Transverse colon (tissue), 4 donors: ENCODE measurements at regions not wholly inside any gene's neighbourhood (a gene's known extent, or its start where the extent isn't known, plus 50 kb on each side); places are given as distances from the start of the nearest gene placed in this dataset.

ENCODE experiments used
- DNase-seq: peaks from one replicate; pipeline ENCODE4 v3.0.0-alpha.2; 2019
- H3K27ac ChIP-seq, 4 donors: fragments of 200-600 bp; sonication (generic); 2 replicates each; pipeline ENCODE4 v1.5.1; 2016 to 2018; ENCODE audit warnings: inconsistent platforms in 4 of 4
- H3K27me3 ChIP-seq: fragments of 200-600 bp; sonication (generic); 2 replicates; pipeline ENCODE4 v1.5.1; 2017; ENCODE audit warnings: inconsistent platforms
- H3K36me3 ChIP-seq, 4 donors: fragments of 200-600 bp; sonication (generic); 2 replicates each; pipeline ENCODE4 v1.5.1; 2017 to 2019; ENCODE audit warnings: inconsistent platforms in 4 of 4
- H3K4me1 ChIP-seq, 4 donors: fragments of 200-600 bp; sonication (generic); 2 replicates each; pipeline ENCODE4 v1.5.1; 2017 to 2020; ENCODE audit warnings: inconsistent platforms in 4 of 4
- H3K4me3 ChIP-seq, 4 donors: fragments of 200-600 bp; sonication (generic); 1 replicate in 1 of 4; 2 replicates in 3 of 4; pipeline versions ENCODE4 v1.5.1 to v1.6.1; 2017 to 2019; ENCODE audit warnings: inconsistent platforms in 4 of 4
- H3K9me3 ChIP-seq, 2 donors: fragments of 200-600 bp; sonication (generic); 2 replicates each; pipeline ENCODE4 v1.5.1; 2017 to 2019; ENCODE audit warnings: inconsistent platforms in 2 of 2
- EP300 ChIP-seq: sonication (generic); formaldehyde crosslinking; IDR thresholded peaks from one replicate; pipeline ENCODE4 v1.6.1; 2017; ENCODE audit warnings: antibody characterized with exemption, low read depth
- POLR2A ChIP-seq: fragments of 450-650 bp; IDR thresholded peaks from one replicate; pipeline ENCODE4 v1.6.1; 2016; ENCODE audit warnings: antibody characterized with exemption, mild to moderate bottlenecking, moderate library complexity
- POLR2AphosphoS5 ChIP-seq, 3 donors: sonication (generic); formaldehyde crosslinking; IDR thresholded peaks; one replicate each; pipeline ENCODE4 v1.6.1; 2016; ENCODE audit warnings: antibody characterized with exemption in 3 of 3
- WGBS, 2 donors: methylation state at CpG; one replicate each; pipeline ENCODE4 v1.1.5; 2018; ENCODE audit warnings: low coverage in 1 of 2; 5-methylcytosine and 5-hydroxymethylcytosine counted together
- in situ Hi-C, 4 donors: fragments of 200-750 bp; cut with MboI; loops; one replicate each; pipeline versions ENCODE4 v1.15.0 to v1.15.1; 2017; ENCODE audit warnings: low sequenced_read_pairs in 3 of 4, low pct_ligation_motif_present in 1 of 4, low pct_unique_long_range_greater_than_20kb in 1 of 4
- intact Hi-C: fragments of 100-400 bp; cut with DNase I; formaldehyde crosslinking; loops from one replicate; pipeline ENCODE4 v1.15.1; 2023; ENCODE audit warnings: low total_unique reads
- TF ChIP-seq, protein P1 (sequence below), 5 experiments: fragments of 200-600 bp in 3 of 5; fragments of 450-650 bp in 2 of 5; sonication (generic) in 3 of 5; IDR thresholded peaks; 1 replicate in 2 of 5; 2 replicates in 3 of 5; pipeline ENCODE4 v1.5.1; 2016 to 2017; ENCODE audit warnings: antibody characterized with exemption in 5 of 5, inconsistent platforms in 3 of 5, mild to moderate bottlenecking in 2 of 5, moderate library complexity in 1 of 5

DNA sequence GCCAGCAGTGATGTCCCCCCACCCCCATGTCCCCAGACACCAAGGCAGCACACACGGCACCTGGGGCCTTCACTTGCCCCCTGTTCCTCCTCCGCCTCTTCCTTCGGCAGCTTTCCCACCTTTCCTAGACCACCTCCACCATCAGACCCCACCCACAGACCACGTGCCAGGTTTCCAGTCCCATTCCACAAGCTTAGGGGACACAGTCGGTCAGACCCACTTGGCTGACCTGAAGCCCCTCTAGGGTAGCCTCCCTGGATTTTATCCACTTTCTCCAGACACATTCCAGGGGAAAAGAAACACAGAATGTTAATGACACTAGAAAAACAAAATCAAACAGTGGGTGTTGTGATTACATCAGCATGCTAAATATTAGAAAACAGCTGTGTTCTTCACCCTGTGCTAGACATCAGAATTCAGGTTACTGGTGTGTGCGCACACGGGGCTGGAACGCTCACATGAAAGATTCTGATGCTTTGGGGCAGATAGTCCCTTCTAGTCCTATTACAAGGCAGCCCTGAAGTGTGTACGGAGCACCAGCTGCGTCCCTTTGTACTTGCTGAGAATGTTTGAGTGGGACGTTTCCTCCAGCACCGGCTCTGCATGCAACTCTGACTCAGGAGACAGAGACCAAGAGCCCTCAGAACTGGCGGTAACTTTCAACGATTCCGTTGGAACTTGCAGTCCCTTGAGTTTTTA is 75.5 kb upstream of the PPP2R2D start:
- H3K27ac ChIP-seq: no peak overlapping the region
- intact Hi-C loops: no loop called here
- peaks cover under 1% of the 10 kb centered on the region for H3K27me3 ChIP-seq
- TF ChIP-seq POLR2A (no peak), POLR2AphosphoS5 (IDR thresholded peaks at IDR 0.05) (no peak), EP300 (no peak)
- TF ChIP-seq, protein P1, sequence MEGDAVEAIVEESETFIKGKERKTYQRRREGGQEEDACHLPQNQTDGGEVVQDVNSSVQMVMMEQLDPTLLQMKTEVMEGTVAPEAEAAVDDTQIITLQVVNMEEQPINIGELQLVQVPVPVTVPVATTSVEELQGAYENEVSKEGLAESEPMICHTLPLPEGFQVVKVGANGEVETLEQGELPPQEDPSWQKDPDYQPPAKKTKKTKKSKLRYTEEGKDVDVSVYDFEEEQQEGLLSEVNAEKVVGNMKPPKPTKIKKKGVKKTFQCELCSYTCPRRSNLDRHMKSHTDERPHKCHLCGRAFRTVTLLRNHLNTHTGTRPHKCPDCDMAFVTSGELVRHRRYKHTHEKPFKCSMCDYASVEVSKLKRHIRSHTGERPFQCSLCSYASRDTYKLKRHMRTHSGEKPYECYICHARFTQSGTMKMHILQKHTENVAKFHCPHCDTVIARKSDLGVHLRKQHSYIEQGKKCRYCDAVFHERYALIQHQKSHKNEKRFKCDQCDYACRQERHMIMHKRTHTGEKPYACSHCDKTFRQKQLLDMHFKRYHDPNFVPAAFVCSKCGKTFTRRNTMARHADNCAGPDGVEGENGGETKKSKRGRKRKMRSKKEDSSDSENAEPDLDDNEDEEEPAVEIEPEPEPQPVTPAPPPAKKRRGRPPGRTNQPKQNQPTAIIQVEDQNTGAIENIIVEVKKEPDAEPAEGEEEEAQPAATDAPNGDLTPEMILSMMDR (IDR thresholded peaks at IDR 0.05): no peak
- whole genome bisulfite sequencing, 2 donors: 23 to 44% methylated on average over 5 to 15 of the region's 15 CpGs
- in situ Hi-C loops: no loop called here
- DNase-seq: no peak
- H3K4me3 ChIP-seq: no peak overlapping the region
- H3K9me3 ChIP-seq: no peaks in the 10 kb centered on the region
- no peaks in the 10 kb centered on the region for H3K4me1 ChIP-seq
- H3K36me3 ChIP-seq: no peaks in the 10 kb centered on the region

DNA sequence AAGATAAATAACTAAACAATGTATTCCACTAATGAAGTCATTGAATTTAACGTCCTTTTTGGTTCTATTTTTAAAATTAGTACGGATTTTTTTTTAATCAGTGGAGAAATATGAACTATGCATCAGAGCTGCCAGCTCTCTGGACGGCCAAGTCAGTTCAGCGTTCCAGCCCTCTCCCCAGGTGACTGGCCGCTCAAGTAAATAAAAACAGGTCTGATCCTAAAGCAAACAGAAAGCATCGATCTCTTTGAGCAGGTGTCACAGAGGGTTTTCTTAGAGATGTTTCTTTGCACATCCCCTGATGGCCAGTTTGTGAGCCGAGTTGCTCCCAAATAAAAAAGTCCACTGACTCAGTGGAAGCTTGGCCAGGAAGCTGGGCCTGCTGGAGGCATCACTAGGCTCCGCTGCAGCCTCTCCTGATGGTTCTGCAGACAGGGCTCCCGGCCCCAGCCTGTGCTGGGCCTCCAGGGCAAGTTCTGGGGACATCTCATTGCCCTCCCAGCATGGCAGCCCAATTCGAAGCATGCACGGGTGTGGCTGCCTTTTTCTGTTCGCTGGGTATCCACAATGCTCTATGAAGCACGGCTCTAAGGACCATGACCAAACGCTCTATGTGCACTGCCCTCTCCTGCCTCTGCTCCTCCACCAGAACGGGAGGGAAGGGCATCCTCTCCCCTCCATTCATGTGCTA is 74.7 kb upstream of the PPP2R2D start:
- intact Hi-C loops: no loop called here
- Histone ChIP-seq H3K27ac (no peak overlapping the region), H3K36me3 (no peaks in the 10 kb centered on the region), H3K4me3 (no peak overlapping the region), H3K27me3 (peaks cover 3% of the 10 kb centered on the region), H3K9me3 (no peaks in the 10 kb centered on the region), H3K4me1 (no peaks in the 10 kb centered on the region)
- no peak for TF ChIP-seq EP300
- TF ChIP-seq, protein P1 (IDR thresholded peaks at IDR 0.05): no peak
- TF ChIP-seq POLR2AphosphoS5 (IDR thresholded peaks at IDR 0.05): no peak
- TF ChIP-seq POLR2A: no peak
- DNase-seq: no peak
- in situ Hi-C loops: no loop called here
- WGBS, 2 donors: 48 to 64% methylated on average over 5 to 14 of the region's 15 CpGs

DNA sequence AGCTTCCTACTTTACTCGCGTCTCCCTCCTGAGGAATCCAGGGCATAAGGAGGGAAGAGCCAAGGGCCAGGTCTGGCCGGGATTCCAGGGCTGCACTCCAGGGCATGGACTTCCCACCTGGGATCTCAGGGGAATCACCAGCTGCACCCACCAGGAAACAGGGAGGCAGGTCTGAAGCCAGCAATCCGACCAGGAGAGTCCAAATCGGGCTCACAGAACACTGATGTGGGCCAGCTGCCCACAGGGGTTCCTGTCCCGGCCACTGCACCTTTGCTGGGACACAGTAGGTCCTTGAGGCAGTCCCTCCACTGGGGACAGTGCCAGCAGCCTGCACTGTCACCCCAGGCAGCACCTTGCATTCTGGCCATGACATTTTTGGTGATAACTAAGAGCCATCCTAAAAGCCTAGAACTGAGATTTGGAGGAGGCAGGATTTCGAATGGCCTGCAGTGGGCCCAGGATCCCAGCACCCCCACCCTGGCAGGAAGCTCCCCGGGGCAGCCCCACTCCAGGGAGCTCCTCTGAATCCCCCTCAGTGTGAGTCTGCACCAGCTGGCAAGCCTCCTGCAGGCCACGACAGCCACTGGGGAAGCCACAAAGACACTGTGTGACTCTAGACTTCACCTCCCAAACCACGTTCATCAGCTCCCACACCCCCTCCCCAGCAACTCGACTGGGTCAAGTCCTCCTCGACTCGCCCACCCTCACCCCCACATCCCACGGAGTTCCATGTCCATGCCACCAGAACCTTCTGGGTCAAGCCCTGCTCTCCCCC is 71.5 kb upstream of the PPP2R2D start:
- Histone ChIP-seq H3K27ac (no peak overlapping the region), H3K4me3 (no peak overlapping the region), H3K4me1 (no peaks in the 10 kb centered on the region), H3K9me3 (no peaks in the 10 kb centered on the region), H3K27me3 (peaks cover 3% of the 10 kb centered on the region), H3K36me3 (no peaks in the 10 kb centered on the region)
- no peak for DNase-seq
- WGBS, 2 donors: 72 to 88% methylated on average over 3 to 14 of the region's 14 CpGs
- TF ChIP-seq EP300 (no peak), POLR2AphosphoS5 (IDR thresholded peaks at IDR 0.05) (no peak), POLR2A (no peak)
- TF ChIP-seq, protein P1 (IDR thresholded peaks at IDR 0.05): no peak
- intact Hi-C loops: no loop called here
- in situ Hi-C loops: no loop called here

DNA sequence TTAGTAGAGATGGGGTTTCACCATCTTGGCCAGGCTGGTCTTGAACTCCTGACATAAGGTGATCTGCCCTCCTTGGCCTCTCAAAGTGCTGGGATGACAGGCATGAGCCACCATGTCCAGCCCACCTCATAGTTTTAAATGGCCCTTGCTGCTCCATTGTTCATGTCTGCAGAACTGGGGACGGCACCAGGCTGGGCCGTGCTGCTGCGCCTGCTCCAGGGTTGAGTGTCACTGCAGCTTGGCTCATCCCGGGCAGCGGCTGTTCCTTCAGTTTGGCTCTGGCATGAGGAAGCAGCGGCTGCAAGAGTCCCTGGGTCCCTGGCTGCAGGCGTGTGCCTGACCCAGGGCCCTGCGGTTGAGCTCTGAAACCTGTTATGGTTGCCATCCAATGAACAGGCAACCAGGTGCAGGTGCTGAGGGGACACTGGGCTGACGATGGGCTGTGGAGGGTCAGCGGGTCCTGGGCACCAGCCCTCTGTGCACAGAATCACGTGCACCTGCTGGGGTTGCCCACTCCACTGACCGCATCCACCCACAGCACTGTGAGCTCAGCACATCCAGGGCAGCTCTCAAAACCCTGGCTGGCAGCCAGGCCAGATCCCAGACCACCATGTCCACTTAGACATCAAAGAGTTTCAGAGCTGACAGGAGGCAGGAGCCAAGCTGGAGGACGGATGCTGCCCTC is 70.2 kb upstream of the PPP2R2D start:
- Histone ChIP-seq H3K27ac (no peak overlapping the region), H3K9me3 (no peaks in the 10 kb centered on the region), H3K36me3 (no peaks in the 10 kb centered on the region), H3K27me3 (peaks cover 3% of the 10 kb centered on the region), H3K4me3 (no peak overlapping the region), H3K4me1 (no peaks in the 10 kb centered on the region)
- no peak for TF ChIP-seq POLR2A
- 86% methylated on average over 11 of the region's 13 CpGs; no CpG with 5 or more reads in 1 of the 2 donors for WGBS, 2 donors
- intact Hi-C loops (no loop called here), in situ Hi-C loops (no loop called here)
- DNase-seq: no peak
